Bronchial epithelial cell (primary cell): ENCODE measurements at regions not wholly inside any gene's neighbourhood (a gene's known extent, or its start where the extent isn't known, plus 50 kb on each side); places are given as distances from the start of the nearest gene placed in this dataset.

Experiments used
- DNase-seq: peaks from one replicate; pipeline ENCODE4 v3.0.0-alpha.2; 2010; ENCODE audit warnings: low read depth
- FAIRE-seq: peaks from 2 replicates; lab custom pipeline; 2011; peaks lifted over from hg19 to GRCh38; lab: Jason Lieb, UNC
- H3K27me3 ChIP-seq: 2 replicates; pipeline ENCODE4 v1.5.1; 2011; ENCODE audit warnings: low read length; ENCODE audit not compliant: control insufficient read depth, insufficient read depth
- H3K36me3 ChIP-seq: 2 replicates; pipeline ENCODE4 v1.5.1; 2011; ENCODE audit warnings: low read length; ENCODE audit not compliant: control insufficient read depth, insufficient read depth
- H3K4me3 ChIP-seq: 2 replicates; pipeline ENCODE4 v1.5.1; 2011; ENCODE audit warnings: mild to moderate bottlenecking, low read depth, low read length, control low read depth
- TF ChIP-seq, protein P1 (sequence below): IDR thresholded peaks from 2 replicates; pipeline ENCODE4 v1.5.1; 2011; ENCODE audit warnings: mild to moderate bottlenecking, moderate library complexity, low read length, control low read depth, inconsistent platforms; ENCODE audit not compliant: insufficient read depth, severe bottlenecking

DNA sequence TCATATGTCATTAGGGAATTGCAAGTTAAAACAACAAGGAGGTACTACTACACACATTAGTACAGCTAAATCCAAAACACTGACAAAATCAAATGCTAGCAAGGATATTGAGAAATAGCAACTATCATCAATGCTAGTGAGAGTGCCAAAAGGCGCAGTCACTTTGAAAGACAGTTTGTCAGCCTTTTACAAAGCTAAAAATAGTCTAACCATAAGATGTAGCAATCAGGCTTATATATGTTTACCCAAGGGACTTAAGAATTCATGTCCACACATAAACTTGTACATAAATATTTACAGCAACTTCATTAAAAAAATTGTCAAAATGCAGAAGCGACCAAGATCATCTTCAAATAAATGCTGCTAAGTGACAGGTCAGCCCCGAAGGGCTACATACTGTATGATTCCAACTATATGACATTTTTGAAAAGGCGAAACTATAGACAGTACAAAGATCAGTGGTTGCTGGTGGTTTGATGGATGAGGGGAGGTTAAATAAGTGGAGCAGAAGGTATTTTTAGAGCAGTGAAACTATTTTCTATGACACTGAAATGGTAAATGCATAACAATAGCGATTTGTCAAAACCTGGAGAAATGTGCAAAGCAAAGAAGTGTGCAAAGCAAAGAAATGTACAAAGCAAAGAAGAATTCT, 704.8 kb downstream of the ARAP2 start:
- Histone ChIP-seq H3K36me3 (no peaks in the 10 kb centered on the region), H3K4me3 (no peak overlapping the region), H3K27me3 (no peaks in the 10 kb centered on the region)
- DNase-seq (no peak), FAIRE-seq (no peak)
- TF ChIP-seq, protein P1, sequence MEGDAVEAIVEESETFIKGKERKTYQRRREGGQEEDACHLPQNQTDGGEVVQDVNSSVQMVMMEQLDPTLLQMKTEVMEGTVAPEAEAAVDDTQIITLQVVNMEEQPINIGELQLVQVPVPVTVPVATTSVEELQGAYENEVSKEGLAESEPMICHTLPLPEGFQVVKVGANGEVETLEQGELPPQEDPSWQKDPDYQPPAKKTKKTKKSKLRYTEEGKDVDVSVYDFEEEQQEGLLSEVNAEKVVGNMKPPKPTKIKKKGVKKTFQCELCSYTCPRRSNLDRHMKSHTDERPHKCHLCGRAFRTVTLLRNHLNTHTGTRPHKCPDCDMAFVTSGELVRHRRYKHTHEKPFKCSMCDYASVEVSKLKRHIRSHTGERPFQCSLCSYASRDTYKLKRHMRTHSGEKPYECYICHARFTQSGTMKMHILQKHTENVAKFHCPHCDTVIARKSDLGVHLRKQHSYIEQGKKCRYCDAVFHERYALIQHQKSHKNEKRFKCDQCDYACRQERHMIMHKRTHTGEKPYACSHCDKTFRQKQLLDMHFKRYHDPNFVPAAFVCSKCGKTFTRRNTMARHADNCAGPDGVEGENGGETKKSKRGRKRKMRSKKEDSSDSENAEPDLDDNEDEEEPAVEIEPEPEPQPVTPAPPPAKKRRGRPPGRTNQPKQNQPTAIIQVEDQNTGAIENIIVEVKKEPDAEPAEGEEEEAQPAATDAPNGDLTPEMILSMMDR, result no peak

DNA sequence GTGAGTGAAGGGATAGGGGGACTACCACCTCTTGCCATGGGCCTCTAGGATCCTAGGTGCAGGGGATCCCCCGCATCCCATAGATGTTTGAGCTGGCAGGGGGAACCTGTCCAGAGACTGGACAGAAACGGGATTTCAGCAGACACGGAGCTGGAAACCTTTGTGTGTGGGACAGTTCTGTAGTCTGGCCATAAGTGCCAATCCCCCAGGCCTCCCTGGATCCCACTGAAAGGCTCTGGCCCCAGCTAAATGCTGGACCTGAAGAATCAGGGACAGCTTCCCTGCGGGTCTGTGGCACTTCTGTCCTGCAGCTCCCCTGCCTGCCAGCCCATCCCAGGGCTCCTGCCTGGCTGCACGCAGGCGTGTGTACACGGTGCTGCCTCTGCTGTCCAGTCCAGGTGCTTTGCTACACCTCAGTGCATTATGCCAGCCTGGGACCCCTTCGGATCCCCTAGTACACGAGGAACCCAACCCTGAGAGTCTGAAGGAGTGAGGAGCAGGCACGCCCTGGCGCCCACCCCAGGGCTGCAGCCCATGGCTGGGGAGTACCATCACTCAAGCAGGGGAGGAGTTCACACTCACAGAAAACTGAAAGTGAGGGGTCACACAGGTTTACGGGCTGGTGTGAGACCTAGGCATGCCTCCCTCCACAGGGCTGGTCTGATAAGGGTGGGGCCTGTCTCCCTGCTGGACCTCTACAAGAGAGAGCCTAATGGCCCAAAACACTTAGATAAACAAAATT, 703.0 kb downstream of the ARAP2 start:
- no peaks in the 10 kb centered on the region for H3K27me3 ChIP-seq
- TF ChIP-seq, protein P1, result no peak
- DNase-seq, result no peak
- FAIRE-seq, result no peak
- no peak overlapping the region for H3K4me3 ChIP-seq
- no peaks in the 10 kb centered on the region for H3K36me3 ChIP-seq

DNA sequence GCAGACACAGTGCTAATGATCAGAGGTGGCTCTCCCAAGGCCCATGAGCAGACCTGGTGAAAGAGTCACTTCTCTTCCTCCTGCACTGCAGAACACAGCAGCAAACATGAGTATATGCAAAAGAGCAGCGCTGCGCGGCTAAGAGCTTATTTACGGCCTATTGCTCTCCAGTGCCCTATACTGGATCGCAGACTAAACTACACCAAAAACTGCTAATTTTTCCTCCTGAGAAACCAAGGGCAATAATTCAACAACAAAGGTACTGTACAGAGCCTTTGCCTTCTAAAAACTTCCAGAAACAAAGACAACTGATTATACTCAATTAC, 702.5 kb downstream of the ARAP2 start:
- no peak overlapping the region for H3K4me3 ChIP-seq
- H3K27me3 ChIP-seq, result no peaks in the 10 kb centered on the region
- TF ChIP-seq, protein P1, result no peak
- DNase-seq (no peak), FAIRE-seq (no peak)
- no peaks in the 10 kb centered on the region for H3K36me3 ChIP-seq

DNA sequence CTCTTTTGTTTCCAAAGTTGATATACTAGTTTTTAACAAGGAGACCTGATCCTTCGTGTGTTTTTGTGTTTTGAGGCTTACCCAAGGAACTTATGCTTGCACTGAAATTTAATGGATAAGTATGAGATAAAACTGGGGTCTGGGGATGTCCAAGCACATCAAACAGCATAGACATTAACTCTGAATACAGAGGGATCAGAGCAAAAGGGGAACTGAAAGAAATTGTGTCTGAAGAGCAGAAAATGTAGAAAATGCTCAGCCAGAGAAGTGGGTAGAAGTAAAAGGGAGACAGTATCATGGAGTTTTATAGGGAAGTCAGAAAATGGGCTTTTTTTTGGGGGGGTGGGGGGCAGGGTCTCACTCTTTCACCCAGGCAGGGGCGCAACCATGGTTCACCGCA, 695.4 kb downstream of the ARAP2 start:
- H3K36me3 ChIP-seq, result no peaks in the 10 kb centered on the region
- TF ChIP-seq, protein P1, result no peak

DNA sequence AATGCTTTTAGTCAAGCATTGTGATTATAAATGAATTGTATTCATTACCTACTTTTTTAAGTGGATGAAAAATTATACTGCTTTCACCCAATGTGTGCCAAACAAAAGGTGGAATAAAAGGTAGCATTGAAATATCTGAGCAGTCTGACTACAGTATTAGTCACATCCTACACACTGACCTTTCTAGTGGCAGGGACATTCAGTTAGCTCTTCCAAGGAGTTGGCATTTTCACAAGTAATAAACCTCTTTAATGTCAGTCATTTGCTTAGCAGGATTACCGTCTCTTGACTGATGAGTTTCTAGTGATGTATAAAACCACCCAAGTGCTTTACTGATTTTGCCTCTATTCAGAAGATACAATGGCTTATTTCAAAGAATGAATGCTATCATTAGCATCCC, 687.9 kb downstream of the ARAP2 start:
- TF ChIP-seq, protein P1, result no peak
- Histone ChIP-seq H3K36me3 (no peaks in the 10 kb centered on the region), H3K27me3 (no peaks in the 10 kb centered on the region), H3K4me3 (no peak overlapping the region)
- DNase-seq (peak; percentile 64), FAIRE-seq (no peak)

More for the DNA sequence above, 695.4 kb downstream of the ARAP2 start:
- FAIRE-seq, result no peak
- Histone ChIP-seq H3K27me3 (no peaks in the 10 kb centered on the region), H3K4me3 (no peak overlapping the region)
- no peak for DNase-seq
